GM19043 (cell line): ENCODE measurements at regions not wholly inside any gene's neighbourhood (a gene's known extent, or its start where the extent isn't known, plus 50 kb on each side); places are given as distances from the start of the nearest gene placed in this dataset.
"Not testable (repeated sequence)": the region's sequence is repeated elsewhere in the genome, so short reads cannot be mapped to it uniquely, and the experiment has no call there.

Experiments
- ATAC-seq: cut with Tn5 transposase; IDR thresholded peaks from one replicate; pipeline ENCODE4 v1.9.1; 2021; ENCODE audit warnings: low read depth; ENCODE audit not compliant: unreplicated experiment

DNA sequence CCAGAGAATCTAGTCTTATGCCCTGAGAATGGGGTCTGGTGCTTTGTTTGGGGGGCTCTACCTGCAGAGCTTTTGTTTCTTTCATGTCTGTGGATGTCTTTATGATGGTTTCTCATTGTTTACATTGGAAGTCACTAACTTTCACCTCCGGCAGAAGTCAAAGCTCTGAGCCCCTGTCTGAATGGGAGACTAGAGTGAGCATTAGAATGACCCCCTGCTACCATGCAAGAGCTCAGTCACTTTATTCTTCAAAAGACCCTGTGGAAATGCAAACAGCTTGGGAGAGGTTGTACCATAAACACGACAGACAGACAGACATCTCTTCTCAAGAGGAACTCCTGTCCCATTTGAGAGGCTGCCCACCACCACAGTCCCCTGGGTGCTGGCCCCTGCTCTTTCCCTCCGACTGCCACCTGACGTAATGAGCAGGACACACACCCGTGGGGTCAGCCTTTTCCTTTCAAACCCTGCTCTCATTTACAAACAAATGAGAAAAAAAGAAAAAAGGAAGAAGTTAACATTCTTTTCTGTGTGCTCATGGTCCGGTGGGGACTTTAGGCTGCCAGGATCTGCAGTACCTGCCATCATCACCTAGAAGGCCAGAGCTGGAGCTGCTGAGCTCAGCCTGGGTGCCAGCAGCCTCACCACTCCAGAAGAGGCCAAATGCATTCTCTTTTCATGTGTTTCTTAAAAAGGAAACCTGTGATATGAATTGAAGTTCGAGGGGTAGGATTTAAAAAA is 91.6 kb downstream of the FZD1 start:
- no peak for ATAC-seq

- no peak for ATAC-seq
Observed at GRCh38 chr7:91356915-91357314, 92.7 kb downstream of the FZD1 start.

- no peak for ATAC-seq
Observed at GRCh38 chr7:91357379-91357778, 93.1 kb downstream of the FZD1 start.

DNA sequence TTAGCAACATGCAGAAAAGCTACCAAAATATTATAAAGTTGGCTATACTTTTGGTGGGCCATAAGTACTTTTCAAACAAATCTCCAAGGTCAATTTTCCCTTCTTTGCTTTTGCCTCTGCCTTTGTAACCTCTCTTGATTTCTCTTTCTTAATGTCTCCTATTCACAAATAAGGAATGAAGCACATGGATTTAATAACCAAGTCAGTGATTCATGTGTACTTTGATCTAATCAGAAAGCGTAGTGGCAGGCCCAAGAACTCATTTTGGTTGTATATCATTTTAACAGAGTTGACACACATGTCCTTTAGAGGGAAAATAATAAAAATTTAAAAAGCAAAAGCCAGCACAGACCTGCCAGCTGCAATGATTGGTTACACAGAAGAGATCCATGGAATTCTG is 93.7 kb downstream of the FZD1 start:
- no peak for ATAC-seq

DNA sequence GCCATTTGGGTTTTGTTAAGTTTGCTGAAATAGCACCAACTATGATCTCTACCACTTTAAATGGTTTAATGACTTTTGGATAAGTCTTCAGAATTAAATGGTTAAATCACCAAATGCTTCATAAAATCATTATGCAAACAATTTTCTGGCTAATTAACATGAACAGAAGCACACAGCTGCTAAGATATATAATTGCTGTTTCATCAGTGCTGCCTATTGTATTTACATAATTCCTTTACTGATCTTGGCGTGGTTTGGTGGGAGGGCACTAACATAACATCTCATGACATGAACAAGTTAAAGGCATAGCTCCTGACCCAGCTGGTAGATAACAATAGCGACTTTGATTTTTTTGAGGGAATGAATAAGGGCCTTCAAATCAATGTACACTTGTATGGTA is 94.1 kb downstream of the FZD1 start:
- no peak for ATAC-seq

- ATAC-seq, result not testable (repeated sequence)
Observed at GRCh38 chr7:91365097-91365496, 100.9 kb downstream of the FZD1 start.

GRCh38 chr7:91366091-91366490 is 101.9 kb downstream of the FZD1 start:
- ATAC-seq, result no peak

GRCh38 chr7:91367812-91368578 is 103.8 kb downstream of the FZD1 start:
- ATAC-seq, result no peak

DNA sequence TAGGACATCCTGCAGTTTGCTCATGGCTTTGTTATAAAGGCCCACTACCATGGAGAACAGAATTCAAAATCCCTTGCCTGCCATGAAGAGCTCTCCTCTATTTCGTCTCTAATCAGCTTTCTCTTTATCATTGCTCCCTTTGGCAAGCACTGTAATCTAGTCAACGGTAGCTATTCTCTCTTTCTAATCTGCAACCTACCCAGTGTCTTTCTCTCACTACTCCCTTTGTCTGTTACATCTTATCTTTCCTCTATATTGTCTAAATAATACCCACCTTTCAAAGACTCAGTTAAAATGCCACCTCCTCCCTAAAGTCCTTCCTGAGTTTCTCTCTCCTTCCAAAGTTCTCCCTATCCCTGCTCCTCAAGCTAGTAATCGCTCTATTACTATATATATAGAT is 108.1 kb downstream of the FZD1 start:
- ATAC-seq, result no peak

DNA sequence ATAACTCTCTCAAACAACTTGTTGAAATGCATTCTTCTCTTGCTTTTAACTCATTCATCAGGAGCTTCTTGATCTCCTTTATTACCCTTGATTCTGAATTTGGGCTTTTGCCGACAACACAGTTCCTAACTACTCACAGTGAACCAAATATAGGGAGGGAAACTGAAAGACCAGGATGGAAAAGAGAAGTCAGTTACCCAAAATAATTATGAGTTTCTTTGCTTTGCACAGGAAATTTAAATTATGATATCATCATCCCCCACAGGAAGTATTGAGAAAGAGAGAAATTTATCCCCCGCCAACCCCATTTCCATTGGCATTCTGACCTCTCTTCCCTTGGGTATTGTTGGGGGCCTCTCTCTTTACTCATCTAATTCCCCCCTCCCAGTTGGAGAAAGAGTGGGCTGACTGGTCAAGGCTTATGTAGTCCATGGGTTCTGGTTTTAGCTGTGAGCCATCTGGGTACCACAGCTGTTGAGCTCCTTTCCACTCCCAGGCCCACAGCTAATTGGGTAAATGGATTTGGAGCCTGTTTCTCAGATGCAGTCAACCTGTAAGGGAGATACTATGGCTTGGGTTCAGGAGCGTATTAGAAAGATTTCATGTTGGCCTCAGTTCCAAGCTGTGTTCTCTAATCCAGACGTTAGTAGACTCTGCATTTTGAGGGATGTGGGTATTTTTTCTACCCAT is 109.0 kb downstream of the FZD1 start:
- ATAC-seq, result no peak

GRCh38 chr7:91374321-91374989 is 110.2 kb downstream of the FZD1 start:
- ATAC-seq, result no peak

DNA sequence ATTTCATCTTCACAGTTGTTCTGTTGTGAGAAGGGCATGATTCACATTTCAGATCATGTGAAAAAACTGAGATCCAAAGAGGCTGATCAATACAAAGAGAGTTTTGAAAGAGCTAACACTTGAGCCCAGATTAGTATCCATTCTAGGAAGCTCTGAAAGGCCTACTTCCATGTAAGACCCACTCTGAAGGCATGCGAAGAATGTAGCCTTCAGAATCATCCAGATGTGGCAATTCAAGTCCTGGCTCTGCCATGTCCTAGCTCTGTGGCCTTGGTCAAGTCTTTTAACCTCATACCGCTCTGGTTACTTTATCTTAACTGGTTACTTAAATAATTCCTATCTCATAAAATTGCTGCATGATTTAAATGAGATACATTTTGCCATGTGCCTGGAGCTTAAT is 111.1 kb downstream of the FZD1 start:
- ATAC-seq, result no peak

- ATAC-seq, result no peak
Observed at GRCh38 chr7:91378131-91378530, 113.9 kb downstream of the FZD1 start.

DNA sequence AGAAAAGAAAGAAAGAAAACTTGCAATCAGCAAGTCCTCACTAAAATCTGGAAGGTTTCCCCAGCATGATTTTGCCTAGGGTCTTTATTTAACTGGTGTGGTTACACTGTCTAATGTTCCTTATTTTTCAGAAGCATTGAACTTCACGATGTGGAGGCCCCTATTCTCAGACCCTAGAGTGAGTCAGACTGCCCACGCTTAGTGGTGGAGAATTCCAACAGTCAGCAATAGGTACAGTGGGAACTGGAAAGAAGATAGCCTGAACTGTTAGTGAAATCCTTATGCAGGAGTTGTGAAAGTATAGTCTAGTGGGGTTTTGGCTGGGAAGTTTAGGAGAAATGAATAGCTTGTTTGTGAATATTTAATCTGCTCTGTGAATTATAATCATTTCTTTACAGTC is 115.0 kb downstream of the FZD1 start:
- ATAC-seq, result no peak

- no peak for ATAC-seq
Observed at GRCh38 chr7:91379991-91380390, 115.8 kb downstream of the FZD1 start.

DNA sequence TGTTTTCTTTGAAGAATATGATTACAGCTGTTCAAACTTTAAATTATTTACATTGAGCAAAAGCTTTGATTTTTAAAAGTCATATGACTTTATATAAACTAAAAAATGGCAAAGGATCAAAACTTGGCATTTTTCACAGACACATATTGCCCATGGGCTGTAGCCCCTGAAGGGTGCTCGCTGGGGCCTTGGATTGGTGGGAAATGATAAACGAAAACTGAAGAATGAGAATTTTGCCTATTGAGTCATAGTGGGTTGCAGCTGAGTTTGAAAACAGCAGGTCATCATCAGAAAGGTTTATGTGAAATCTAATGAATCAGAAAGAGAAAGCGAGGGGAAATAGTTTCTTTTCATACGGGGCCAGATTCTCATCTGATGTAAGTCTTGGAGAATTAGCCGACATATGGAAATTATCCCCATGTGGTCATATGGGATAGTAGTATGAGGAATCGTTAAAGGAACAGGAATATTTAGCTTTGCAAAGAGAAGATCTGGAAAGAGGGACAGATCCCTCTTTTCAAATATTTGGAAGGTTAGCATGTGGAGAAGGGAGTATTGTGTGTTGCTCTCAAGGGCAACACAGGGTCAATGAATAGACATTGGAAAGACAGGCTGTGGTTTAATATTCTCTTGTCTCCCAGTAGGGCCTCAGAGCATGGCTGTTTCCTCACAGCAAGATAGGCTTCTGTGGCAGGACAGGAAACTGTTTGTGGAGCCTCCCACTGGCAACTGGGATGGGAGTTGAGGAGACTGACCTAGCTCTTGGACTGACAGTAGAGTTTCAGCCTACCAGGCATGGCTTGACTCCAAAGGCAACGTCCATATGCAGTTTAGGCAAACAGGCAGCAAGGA is 119.0 kb downstream of the FZD1 start:
- ATAC-seq, result no peak

GRCh38 chr7:91383905-91384274 is 119.7 kb downstream of the FZD1 start:
- no peak for ATAC-seq

DNA sequence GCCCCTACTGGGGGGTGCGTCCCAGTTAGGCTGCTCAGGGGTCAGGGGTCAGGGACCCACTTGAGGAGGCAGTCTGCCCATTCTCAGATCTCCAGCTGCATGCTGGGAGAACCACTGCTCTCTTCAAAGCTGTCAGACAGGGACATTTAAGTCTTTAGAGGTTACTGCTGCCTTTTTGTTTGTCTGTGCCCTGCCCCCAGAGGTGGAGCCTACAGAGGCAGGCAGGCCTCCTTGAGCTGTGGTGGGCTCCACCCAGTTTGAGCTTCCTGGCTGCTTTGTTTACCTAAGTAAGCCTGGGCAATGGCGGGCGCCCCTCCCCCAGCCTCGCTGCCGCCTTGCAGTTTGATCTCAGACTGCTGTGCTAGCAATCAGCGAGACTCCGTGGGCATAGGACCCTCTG is 130.5 kb downstream of the FZD1 start:
- ATAC-seq, result not testable (repeated sequence)

DNA sequence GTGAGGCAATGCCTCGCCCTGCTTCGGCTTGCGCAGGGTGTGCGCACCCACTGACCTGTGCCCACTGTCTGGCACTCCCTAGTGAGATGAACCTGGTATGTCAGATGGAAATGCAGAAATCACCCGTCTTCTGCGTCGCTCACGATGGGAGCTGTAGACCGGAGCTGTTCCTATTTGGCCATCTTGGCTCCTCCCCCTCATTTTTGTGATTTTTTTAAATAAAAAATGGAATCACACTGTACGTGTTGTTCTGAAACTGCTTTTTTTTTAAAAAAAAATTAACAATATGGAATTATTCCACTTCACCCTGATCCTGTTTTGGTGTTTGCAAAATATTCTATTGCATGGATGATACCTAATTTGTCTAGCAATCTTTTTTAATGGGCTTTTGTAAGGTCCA is 131.1 kb downstream of the FZD1 start:
- not testable (repeated sequence) for ATAC-seq

DNA sequence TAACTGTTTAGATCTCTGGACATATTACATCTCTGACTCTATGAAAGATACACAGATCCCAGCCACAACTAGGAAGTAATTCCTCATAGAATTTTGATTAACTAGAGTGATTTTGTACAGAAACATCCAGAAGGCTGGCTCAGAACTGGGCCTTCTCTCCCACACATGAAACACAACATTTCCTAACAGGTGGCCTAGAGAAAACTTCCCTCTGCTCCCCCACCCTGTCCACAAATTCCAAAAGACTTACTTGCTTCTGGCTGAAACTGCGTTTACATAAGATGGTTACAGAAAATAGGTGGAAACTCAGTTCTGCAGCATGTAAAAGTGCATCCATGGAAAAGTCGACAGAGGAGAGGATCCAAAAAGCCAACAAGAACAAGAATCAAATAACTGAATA is 132.9 kb downstream of the FZD1 start:
- no peak for ATAC-seq
